Stomach (tissue), 8 donors: ENCODE measurements at regions not wholly inside any gene's neighbourhood (a gene's known extent, or its start where the extent isn't known, plus 50 kb on each side); places are given as distances from the start of the nearest gene placed in this dataset.

Experiments used
- DNase-seq, 2 donors: peaks; one replicate each; pipeline versions ENCODE4 v3.0.0 to v3.0.0-alpha.2; 2013 to 2019
- H3K27ac ChIP-seq, 5 donors: fragments of 200-600 bp in 4 of 5; sonication (generic) in 4 of 5; one replicate each; pipeline ENCODE4 v1.5.1; 2013 to 2019; ENCODE audit warnings: mild to moderate bottlenecking in 1 of 5, moderate library complexity in 1 of 5
- H3K27me3 ChIP-seq, 3 donors: fragments of 200-600 bp; sonication (generic); one replicate each; pipeline ENCODE4 v1.5.1; 2017 to 2019; ENCODE audit warnings: mixed run types in 1 of 3
- H3K36me3 ChIP-seq, 4 donors: fragments of 200-600 bp; sonication (generic); 1 replicate in 3 of 4; 2 replicates in 1 of 4; pipeline ENCODE4 v1.5.1; 2016 to 2019
- H3K4me1 ChIP-seq, 4 donors: fragments of 200-600 bp; sonication (generic); one replicate each; pipeline ENCODE4 v1.5.1; 2016 to 2019
- H3K4me3 ChIP-seq, 4 donors: fragments of 200-600 bp; sonication (generic) in 3 of 4; one replicate each; pipeline ENCODE4 v1.5.1; 2016 to 2019; ENCODE audit warnings: mild to moderate bottlenecking in 1 of 4
- H3K9me3 ChIP-seq, 4 donors: fragments of 200-600 bp; sonication (generic); one replicate each; pipeline ENCODE4 v1.5.1; 2016 to 2019
- EP300 ChIP-seq: sonication (generic); formaldehyde crosslinking; IDR thresholded peaks from one replicate; pipeline ENCODE4 v1.6.1; 2017; ENCODE audit warnings: antibody characterized with exemption
- POLR2A ChIP-seq, 4 donors: fragments of 450-650 bp; IDR thresholded peaks; one replicate each; pipeline ENCODE4 v1.6.1; 2016; ENCODE audit warnings: antibody characterized with exemption in 4 of 4, control low read depth in 2 of 4, mild to moderate bottlenecking in 1 of 4, moderate library complexity in 1 of 4
- POLR2AphosphoS5 ChIP-seq, 3 donors: sonication (generic); formaldehyde crosslinking; IDR thresholded peaks; one replicate each; pipeline ENCODE4 v1.6.1; 2016; ENCODE audit warnings: antibody characterized with exemption in 3 of 3
- WGBS, 5 donors: extraction: QIAGEN DNeasy Blood & Tissue Kit in 3 of 5; methylation state at CpG; one replicate each; pipeline versions ENCODE4 v1.1.5 to v1.1.7; 2013 to 2018; 5-methylcytosine and 5-hydroxymethylcytosine counted together
- intact Hi-C: fragments of 100-400 bp; cut with DNase I; formaldehyde crosslinking; loops from one replicate; pipeline ENCODE4 v1.15.1; 2023; ENCODE audit warnings: low total_unique reads
- TF ChIP-seq, protein P1 (sequence below), 7 experiments: fragments of 450-650 bp in 4 of 7; fragments of 200-600 bp in 3 of 7; sonication (generic) in 3 of 7; IDR thresholded peaks; one replicate each; pipeline ENCODE4 v1.5.1; 2016 to 2019; ENCODE audit warnings: antibody characterized with exemption in 7 of 7, control low read depth in 2 of 7, mild to moderate bottlenecking in 1 of 7
- donor health status: healthy with polysubstance abuse.
- donor health status: Bipolar disorder and iron deficiency.
- donor health status: healthy.

DNA sequence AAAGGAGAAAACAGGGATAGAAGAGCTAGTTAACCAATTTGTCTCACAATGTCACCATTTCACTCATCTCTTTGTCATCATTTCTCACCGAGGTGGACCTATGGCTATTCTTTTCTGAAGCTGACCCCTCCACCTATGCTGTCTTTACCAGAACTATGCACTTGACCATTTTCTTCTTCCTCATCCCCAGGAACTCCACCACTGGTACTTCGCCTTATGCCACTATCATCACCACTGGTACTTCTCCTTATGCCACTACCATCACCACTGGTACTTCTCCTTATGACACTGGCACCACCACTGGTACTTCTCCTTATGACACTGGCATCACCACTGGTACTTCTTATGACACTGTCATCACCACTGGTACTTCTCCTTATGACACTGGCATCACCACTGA lies 745.8 kb upstream of the CHAC2 start:
- 83 to 94% (median 90%) methylated on average over 2 of the region's 2 CpGs for WGBS, 5 donors
- no peaks in the 10 kb centered on the region for H3K4me1 ChIP-seq
- no peaks in the 10 kb centered on the region for H3K9me3 ChIP-seq
- no peak overlapping the region for H3K4me3 ChIP-seq
- no peak for DNase-seq
- TF ChIP-seq POLR2A (IDR thresholded peaks at IDR 0.05) (no peak), EP300 (no peak)
- H3K27me3 ChIP-seq: no peaks in the 10 kb centered on the region
- intact Hi-C loops: no loop called here
- no peaks in the 10 kb centered on the region for H3K36me3 ChIP-seq
- no peak overlapping the region for H3K27ac ChIP-seq

DNA sequence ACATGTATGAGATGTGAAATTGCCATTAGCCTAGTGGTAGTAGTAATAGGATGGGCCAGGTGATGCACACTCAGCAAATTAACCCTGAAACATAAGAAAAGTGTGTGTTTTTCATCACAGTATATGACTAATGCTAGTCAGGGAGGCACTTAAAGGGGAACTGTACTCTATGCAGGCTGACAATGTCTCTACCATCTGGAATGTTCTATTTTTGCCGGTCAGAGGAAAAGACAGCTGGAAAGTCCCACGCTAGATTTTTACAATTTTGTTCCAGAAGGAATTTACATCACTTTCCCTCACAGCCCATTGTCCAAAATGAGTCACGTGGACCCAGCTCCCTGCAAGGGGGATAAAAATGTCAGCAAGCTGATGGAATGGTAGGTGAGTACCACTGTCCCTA lies 746.3 kb upstream of the CHAC2 start:
- intact Hi-C loops: no loop called here
- Histone ChIP-seq H3K27me3 (no peaks in the 10 kb centered on the region), H3K27ac (no peak overlapping the region), H3K9me3 (no peaks in the 10 kb centered on the region), H3K36me3 (no peaks in the 10 kb centered on the region), H3K4me1 (no peaks in the 10 kb centered on the region), H3K4me3 (no peak overlapping the region)
- peak in 1 of 2 donors; percentile 34 for DNase-seq
- WGBS, 5 donors: 57 to 75% (median 67%) methylated on average over 3 of the region's 3 CpGs
- no peak for TF ChIP-seq POLR2AphosphoS5 (IDR thresholded peaks at IDR 0.05)
- TF ChIP-seq, protein P1, sequence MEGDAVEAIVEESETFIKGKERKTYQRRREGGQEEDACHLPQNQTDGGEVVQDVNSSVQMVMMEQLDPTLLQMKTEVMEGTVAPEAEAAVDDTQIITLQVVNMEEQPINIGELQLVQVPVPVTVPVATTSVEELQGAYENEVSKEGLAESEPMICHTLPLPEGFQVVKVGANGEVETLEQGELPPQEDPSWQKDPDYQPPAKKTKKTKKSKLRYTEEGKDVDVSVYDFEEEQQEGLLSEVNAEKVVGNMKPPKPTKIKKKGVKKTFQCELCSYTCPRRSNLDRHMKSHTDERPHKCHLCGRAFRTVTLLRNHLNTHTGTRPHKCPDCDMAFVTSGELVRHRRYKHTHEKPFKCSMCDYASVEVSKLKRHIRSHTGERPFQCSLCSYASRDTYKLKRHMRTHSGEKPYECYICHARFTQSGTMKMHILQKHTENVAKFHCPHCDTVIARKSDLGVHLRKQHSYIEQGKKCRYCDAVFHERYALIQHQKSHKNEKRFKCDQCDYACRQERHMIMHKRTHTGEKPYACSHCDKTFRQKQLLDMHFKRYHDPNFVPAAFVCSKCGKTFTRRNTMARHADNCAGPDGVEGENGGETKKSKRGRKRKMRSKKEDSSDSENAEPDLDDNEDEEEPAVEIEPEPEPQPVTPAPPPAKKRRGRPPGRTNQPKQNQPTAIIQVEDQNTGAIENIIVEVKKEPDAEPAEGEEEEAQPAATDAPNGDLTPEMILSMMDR (IDR thresholded peaks at IDR 0.05): no peak
- no peak for TF ChIP-seq POLR2A (IDR thresholded peaks at IDR 0.05)
- no peak for TF ChIP-seq EP300

DNA sequence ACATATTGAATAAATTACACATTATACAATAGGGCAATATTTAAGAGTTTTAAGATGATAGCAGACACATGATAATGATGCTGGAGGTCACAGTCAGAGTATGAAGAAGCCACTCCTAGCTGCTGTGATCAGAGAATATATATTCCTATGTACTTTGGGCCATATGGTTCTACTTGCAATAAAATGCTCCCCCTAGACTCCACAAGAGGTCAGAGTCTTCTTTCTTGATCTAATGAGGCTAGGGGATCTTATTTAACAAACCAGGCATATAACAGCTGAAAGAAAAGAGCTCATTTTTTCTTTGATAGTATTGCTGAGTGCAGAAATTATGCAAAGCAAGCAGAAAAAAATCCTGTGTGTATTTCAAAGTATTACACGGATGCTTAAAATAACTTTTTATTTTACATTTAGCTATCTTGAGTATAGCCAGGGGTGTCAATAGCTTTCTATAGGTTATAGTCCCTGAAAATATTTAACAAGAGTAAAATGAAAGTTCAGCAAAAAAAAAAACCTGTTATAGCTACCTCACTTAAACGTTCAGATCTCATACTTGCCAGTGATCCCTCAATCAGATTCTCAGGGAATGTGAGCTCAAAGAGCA lies 748.7 kb upstream of the CHAC2 start:
- TF ChIP-seq POLR2A (IDR thresholded peaks at IDR 0.05) (no peak), POLR2AphosphoS5 (IDR thresholded peaks at IDR 0.05) (no peak), EP300 (no peak)
- TF ChIP-seq, protein P1 (IDR thresholded peaks at IDR 0.05): no peak
- Histone ChIP-seq H3K4me3 (no peak overlapping the region), H3K9me3 (no peaks in the 10 kb centered on the region), H3K27me3 (no peaks in the 10 kb centered on the region), H3K27ac (no peak overlapping the region), H3K4me1 (no peaks in the 10 kb centered on the region), H3K36me3 (no peaks in the 10 kb centered on the region)
- 42 to 53% (median 50%) methylated on average over 2 of the region's 2 CpGs for WGBS, 5 donors
- intact Hi-C loops: no loop called here
- peak in 1 of 2 donors; percentile 40 for DNase-seq

DNA sequence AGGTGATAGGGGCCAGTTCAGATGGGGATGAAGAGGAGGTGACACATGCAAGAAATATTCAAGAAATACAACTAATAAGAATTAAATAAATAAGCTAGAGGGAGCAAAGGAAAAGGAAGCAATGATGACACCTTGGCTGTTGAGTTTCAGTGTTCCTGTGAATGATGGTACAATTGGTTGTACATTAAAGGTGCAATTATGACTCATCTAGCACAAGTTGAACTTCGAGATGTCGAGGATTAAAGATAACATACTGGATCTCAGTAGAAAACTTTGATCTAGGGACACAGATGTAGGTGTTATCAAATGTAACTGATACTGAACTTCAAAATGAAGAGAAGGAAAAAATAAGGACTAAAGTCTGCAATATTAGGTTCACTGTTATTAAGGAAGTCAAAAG lies 760.6 kb upstream of the CHAC2 start:
- H3K27me3 ChIP-seq: no peaks in the 10 kb centered on the region
- DNase-seq: no peak
- no peak overlapping the region for H3K27ac ChIP-seq
- no peak overlapping the region for H3K4me3 ChIP-seq
- 58 to 73% (median 61%) methylated on average over 2 of the region's 2 CpGs for WGBS, 5 donors
- no peaks in the 10 kb centered on the region for H3K36me3 ChIP-seq
- intact Hi-C loops: no loop called here
- no peaks in the 10 kb centered on the region for H3K9me3 ChIP-seq
- TF ChIP-seq, protein P1 (IDR thresholded peaks at IDR 0.05): no peak
- TF ChIP-seq POLR2AphosphoS5 (IDR thresholded peaks at IDR 0.05) (no peak), EP300 (no peak), POLR2A (IDR thresholded peaks at IDR 0.05) (no peak)
- no peaks in the 10 kb centered on the region for H3K4me1 ChIP-seq

DNA sequence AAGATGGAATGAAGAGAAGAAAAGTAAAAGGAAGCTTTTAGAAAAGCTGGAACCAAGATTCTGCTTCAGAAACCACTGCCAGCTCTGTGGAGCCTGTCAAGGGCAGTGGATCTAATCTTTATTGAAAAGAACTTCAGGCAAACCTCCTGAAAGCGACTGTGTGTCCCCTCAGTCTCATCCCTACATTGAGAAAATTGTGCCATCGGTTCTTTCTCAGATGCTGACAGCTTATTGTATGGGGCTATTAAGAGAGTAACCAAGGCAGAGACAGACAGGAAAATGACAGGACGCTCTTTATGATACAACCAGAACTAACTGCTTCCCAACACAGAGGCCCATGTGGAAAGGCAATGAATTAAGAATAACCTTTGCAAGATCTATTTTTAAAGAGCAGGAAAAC lies 763.2 kb upstream of the CHAC2 start:
- intact Hi-C loops: no loop called here
- no peak overlapping the region for H3K27ac ChIP-seq
- H3K27me3 ChIP-seq: no peaks in the 10 kb centered on the region
- WGBS, 5 donors: 69 to 84% (median 78%) methylated on average over 3 of the region's 3 CpGs
- no peak for DNase-seq
- TF ChIP-seq POLR2AphosphoS5 (IDR thresholded peaks at IDR 0.05) (no peak), POLR2A (IDR thresholded peaks at IDR 0.05) (no peak), EP300 (no peak)
- TF ChIP-seq, protein P1 (IDR thresholded peaks at IDR 0.05): no peak
- no peaks in the 10 kb centered on the region for H3K9me3 ChIP-seq
- no peak overlapping the region for H3K4me3 ChIP-seq
- H3K36me3 ChIP-seq: no peaks in the 10 kb centered on the region
- no peaks in the 10 kb centered on the region for H3K4me1 ChIP-seq
